ENCODE measurements at regions not wholly inside any gene's neighbourhood (a gene's known extent, or its start where the extent isn't known, plus 50 kb on each side); places are given as distances from the start of the nearest gene placed in this dataset.
A peak's percentile ranks its signal among the peaks of the same experiment; 100 is the strongest.
"Not testable (repeated sequence)": the region's sequence is repeated elsewhere in the genome, so short reads cannot be mapped to it uniquely, and the experiment has no call there.

DNA sequence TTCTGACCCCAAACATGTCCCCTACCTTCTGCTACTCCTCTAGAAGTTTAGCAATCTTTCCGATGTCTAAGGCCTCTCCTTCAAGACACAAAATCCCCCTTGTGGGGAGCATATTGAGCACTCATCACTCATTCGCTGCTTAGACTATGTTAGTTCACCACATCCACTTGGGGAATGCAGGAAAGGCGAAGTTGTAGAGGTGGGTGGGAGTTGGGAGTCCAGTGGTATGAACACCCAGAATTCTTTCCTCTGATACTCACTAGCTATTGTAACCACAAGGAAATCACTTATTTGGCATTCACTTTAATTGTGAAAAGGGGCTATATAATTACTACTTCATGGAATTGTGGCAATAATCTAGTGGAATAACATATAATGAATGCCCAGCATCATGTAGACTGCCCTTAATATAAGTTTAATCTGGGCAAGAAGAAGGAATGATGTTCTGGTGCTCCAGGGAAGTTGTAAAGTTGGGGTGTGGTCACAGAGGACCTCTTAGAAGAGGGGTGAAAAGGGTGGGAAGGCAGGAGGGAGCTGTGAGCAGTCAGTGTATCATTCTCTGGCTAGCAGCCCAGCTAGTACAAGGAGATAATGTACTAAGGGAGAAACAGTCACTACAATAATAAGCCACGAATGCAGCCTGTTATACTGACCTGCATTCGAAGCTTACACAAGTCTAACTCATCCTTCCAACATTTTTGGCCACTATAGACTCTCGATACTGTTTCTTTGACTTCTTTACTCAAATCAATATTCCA, 468.2 kb upstream of the DIPK2B start:
- peak; percentile 86 for DNase-seq (ENCODE audit: low read depth)

DNA sequence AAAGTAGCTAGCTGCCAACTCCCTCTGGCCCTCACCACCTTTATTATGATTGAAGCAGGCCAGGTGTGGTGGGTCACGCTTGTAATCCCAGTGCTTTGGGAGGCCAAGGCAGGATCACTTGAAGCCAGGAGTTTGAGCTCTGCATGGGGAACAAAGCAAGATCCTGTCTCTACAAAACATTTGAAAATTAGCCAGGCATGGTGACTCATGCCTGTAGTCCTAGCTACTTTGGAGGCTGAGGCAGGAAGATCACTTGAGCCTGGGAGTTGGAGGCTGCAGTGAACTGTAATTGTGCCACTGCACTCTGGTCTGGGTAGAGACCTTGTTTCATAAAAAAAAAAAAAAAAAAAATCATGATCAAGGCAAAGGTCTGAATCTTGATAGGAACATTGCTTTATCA, 467.0 kb upstream of the DIPK2B start:
- no peak for DNase-seq (ENCODE audit: low read depth)

DNA sequence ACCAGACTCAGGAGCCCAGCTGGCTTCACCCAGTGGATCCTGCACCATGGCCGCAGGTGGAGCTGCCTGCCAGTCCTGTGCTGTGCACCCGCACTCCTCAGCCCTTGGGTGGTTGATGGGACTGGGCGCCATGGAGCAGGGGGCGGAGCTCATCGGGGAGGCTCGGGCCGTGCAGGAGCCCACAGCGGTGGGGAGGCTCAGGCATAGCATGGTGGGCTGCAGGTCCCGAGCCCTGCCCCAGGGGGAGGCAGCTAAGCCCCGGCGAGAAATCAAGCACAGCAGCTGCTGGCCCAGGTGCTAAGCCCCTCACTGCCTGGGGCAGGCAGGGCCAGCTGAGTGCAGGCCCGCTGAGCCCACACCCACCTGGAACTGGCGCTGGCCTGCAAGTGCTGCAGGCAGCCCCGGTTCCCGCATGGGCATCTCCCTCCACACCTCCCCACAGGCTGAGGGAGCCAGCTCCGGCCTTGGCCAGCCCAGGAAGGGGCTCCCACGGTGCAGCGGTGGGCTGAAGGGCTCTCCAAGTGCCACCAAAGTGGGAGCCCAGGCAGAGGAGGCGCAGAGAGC, 464.1 kb upstream of the DIPK2B start:
- DNase-seq (ENCODE audit: low read depth) = no peak

DNA sequence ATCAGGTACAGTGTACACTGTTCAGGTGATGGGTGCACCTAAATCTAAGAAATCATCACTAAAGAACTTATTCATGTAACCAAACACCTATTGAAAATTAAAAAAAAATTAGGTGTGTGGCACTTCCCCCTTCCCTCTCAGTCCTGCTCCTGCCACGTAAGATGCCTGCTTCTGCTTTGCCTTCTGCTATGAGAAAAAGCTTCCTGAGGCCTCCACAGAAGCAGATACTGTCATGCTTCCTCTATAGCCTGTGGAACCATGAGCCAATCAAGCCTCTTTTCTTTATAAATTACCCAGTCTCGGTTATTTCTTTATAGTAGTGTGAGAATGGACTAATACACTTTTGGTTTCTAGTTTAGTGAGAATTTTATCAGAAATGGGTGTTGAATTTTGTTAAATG, 459.8 kb upstream of the DIPK2B start:
- DNase-seq (ENCODE audit: low read depth) = no peak

DNA sequence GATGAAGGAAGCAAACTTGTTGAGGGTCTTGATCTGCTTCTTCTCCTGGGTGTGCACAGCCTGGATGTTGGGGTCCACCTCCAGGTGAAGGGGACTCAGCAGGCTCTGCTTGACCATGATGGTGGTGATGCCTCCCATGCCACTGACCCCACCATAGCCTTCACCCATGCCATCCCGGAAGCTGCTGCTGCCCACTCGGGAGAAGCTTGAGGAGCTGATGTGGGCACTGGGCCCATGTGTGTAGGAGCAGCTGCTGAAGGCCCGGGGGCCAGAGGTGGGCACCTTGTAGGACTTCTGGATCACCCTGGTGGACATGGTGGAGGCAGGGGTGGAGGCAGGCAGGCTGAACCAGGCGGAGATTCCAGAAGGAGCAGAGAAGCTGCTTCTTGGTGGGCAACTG, 432.7 kb upstream of the DIPK2B start:
- DNase-seq (ENCODE audit: low read depth) = no peak

DNA sequence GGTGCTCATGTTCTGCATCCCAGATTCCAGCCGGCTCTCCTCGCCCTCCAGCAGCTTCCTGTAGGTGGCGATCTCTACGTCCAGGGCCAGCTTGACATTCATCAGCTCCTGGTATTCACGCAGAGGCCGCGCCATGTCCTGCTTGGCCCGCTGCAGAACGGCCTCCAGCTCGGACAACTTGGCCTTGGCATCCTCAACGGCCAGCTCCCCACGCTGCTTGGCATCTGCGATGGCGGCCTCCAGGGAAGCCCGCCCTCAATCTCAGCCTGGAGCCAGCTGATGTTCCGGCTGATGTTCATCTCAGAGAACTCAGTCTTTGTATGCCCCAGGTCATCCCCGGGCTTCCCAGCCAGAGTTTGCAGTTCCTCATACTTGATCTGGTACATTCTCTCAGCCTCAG, 431.8 kb upstream of the DIPK2B start:
- no peak for DNase-seq (ENCODE audit: low read depth)

DNA sequence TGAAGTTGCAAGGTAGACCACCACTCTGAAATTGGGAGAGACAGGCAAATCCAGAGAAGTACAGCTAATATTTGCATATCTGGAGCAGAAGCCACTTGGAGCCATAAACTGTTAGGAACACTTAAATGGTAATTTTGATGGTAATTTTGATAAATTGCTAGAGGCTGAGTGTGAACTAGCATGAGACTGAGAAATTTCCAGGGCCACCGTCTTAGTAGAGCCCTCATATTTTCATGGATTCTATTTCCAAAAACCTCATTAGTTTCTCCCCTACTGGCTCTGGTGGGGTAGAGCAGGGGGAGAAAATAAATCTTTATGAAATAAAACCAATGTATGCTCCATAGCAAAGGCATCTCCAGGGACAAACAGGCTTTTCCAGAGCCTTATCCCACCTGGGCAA, 429.4 kb upstream of the DIPK2B start:
- no peak for DNase-seq (ENCODE audit: low read depth)

DNA sequence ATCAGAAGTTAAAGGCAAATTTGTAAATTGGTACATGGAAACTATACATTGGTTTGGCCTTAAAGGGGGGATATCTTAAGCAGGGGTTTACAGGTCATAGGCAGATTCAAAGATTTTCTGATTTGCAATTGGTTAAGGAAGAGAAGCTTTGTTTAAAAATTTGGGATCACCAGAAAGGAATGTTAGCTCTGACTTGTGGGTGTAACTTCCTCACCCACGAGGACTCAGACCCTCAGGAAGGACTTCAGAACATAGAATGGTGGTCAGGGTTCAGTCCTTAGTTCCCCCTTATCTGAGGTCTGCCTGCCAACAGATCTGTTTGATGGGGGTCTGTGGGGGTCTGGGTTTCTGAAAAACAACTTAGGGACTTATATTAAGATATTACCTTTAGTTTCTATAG, 427.4 kb upstream of the DIPK2B start:
- no peak for DNase-seq (ENCODE audit: low read depth)

DNA sequence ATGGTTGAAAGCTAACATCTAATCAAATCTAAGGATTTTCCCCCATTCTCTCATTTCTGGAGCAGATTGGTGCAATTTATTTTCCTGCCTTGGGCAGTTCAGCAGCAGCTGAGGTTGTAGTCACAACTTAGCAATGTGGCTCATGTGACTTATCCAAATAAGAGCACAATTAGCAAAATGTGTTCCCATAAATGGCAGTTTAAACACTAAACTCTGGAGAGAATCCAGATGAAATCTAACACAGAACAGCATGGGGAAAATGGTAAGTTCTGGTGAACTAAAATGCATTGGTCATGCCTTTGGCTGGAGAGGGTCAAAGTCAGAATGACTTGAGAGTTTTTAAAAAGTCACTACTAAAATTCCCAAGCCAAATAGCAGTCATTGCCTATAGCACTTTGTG, 422.6 kb upstream of the DIPK2B start:
- DNase-seq (ENCODE audit: low read depth) = peak; percentile 80

DNA sequence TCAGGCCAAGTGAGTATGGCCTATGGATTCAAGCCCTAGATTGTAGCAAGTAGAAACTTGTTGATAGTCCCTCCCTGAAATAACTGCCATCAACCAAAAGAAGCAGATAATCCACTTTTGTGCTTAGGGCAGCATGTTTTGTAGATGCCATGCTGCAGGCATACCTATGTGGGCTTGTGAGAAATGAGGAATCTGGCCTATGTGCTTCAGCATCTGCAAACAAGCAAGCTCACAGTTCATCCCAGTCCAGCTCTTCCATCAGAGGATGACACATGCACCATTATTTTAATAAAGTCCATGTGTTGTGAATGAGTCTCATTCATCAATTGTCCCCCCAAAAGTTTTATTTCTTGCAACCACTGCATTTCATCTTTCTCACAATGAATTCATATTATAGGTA, 421.9 kb upstream of the DIPK2B start:
- peak; percentile 44 for DNase-seq (ENCODE audit: low read depth)

DNA sequence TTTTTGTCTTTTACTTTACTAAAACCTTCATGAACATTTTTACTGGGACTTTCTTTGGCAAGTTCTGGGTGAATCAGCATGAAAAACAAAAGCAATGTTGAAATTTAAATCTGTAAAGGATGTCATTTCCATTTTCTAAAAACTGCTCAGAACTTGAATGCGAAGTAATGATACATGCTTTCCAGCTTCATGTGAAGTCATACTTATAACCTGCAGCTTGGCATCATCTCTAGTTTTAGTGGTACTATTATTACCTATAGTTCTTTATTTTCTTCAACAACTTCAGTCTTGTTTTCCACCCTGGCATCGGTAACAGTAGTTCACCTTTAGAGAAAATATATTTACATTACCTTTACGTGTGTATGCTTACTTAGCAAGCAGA, 421.4 kb upstream of the DIPK2B start:
- DNase-seq (ENCODE audit: low read depth) = no peak

DNA sequence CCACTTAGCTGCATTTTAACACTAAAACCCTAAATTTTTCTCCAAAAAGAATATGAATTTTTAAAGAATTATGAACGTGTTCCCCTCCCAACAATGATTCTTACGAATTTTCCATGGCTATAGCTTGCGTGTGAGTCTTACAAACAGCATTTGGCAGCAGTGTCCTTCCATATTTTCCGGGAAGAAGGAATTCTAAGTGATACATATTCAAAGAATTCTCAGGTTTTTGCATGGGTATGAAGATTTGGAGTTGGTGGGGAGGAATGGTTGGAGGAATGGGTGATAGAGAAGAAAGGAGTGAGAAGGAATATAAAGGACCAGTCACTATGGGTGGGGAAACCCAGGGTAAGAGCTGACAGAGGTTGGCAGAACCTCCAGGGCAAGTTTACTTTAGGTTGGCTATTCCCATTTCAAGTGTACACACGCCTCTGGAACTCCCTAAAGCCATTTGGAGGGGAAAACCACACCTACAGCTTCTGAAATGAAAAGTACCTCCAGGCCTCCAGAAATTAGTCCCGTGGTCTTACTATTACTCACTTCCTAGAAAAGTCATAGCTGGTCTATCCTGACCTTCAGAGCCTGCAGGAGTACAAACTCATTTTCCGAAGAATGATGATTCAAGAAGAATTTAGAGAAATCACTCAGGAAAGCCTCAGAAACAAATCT, 420.8 kb upstream of the DIPK2B start:
- peak; percentile 73 for DNase-seq (ENCODE audit: low read depth)

DNA sequence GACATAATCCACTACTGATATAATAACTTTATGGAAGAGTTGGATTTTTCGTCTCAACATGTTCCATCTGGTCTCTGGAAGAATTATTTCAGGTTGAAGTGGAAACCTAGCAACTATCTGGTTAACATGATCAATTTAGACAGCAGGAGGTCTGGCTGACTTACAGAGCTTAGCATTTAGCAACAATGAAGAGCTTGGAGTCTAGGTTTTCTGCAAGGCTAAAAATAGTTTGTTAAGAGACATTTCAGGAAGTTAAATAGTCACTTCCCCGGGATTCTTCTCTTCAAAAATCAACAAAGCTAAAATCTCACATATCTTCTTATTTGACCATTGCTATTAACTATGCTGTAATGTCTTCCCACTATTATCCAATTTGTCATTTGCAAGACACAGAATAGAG, 418.6 kb upstream of the DIPK2B start:
- DNase-seq (ENCODE audit: low read depth) = no peak

DNA sequence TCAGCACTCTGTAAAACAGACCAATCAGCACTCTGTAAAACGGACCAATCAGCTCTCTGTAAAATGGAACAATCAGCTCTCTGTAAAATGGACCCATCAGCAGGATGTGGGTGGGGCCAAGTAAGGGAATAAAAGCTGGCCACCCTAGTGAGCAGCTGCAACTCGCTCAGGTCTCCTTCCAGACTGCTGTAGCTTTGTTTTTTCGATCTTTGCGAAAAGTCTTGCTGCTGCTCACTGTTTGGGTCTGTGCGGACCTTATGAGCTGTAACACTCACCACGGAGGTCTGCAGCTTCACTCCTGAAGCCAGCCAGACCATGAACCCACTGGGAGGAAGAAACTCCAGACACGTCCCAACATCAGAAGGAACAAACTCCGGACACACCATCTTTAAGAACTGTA, 414.9 kb upstream of the DIPK2B start:
- not testable (repeated sequence) for DNase-seq (ENCODE audit: low read depth)

DNA sequence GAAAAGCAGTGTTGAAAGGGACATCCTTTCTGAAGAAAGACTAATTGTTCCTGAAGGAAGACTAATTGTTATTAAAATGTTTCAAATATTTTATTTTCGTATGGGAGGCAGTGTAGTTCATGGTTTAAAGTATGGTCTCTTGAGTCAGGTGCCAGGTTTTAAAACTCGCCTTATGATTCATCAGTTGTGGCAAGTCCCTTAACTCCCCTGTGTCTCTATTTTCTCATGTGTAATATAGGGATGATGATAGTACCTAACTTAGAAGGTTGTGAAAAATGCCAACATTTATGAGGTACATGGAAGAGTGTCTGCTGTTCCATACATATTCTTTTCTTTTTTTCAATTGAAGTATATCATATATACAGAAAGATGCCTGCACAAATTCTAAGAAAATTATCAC, 414.2 kb upstream of the DIPK2B start:
- DNase-seq (ENCODE audit: low read depth) = no peak

DNA sequence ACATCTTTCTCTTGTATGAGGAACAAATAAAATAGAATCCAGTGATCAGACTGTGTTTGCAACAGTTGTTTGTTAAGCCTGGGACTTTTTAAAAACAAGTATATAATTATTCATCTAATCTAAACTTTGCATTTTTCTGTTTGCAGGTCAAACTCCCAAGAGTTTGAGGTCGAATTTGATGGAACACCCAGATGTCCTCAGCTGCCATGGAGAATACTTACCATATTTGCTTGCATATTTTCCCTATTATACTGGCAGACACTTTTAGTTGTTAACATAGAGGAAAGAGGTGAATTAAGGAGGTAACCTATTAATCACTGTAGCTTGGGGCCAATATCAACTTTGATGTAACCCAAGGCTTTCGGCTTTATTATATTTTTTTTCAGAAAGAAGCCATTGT, 401.5 kb upstream of the DIPK2B start:
- DNase-seq (ENCODE audit: low read depth) = no peak

DNA sequence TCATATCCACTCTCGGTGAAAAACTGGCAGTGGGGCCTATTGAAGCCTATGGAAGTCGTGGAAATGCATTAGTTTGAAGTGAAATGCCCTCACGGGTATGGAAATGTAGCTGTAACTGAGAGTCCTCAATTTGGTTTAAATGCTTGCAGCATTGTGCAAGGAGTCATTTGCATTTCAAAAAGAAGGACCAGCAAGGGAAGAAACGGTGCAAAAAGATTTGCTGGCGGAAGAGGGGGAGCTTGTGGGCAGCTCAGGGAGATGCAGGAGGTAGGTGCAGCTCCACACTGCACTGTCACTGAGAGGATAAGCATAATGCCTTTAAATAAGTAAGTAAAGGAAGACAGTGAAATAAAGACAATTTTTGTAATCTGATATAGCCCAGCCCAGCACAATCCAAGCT, 400.4 kb upstream of the DIPK2B start:
- DNase-seq (ENCODE audit: low read depth) = no peak

DNA sequence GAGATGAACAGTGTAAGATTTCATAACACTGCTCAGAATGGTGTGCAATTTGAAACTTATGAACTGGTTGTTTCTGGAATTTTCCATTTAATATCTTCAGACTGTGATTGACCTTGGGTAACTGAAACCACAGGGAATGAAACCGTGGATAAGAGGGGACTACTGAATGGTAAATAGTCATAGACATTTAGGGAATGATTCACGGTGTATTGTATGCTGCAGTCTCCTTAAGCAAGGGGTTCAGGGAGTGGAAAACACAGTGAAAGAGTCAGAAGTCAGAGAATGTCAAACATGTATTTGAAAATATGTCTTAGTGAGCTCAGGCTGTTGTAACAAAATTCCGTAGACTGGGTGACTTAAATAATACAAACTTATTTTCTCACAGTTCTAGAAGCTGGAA, 398.2 kb upstream of the DIPK2B start:
- no peak for DNase-seq (ENCODE audit: low read depth)

DNA sequence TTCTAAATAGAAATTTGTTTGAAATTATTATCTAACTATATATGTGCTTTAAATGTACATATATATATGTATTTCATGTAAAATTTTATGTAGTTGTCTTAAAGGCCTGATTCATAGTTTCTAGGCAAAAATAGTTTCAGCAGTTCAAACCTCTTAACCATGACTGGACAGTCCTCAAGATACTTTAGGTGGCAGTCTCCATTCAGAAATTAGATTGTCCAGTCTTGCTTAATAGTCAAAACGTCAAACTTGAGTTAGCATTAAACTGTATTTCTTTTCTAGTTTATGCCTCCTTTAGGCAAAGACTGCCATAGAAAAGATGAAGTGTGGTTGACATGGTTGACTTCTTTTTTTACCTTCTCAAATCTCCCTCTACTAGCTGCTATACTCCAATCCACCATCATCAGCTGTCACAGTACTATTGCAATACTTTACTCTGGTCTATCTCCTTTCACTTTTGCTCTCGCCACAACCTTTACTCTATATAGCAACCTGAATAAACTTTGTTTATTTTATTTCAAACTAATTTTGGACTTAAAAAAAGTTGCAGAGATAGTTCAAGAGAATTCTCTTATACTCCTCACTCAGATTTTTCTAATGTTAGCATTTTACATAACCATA, 395.6 kb upstream of the DIPK2B start:
- no peak for DNase-seq (ENCODE audit: low read depth)

DNA sequence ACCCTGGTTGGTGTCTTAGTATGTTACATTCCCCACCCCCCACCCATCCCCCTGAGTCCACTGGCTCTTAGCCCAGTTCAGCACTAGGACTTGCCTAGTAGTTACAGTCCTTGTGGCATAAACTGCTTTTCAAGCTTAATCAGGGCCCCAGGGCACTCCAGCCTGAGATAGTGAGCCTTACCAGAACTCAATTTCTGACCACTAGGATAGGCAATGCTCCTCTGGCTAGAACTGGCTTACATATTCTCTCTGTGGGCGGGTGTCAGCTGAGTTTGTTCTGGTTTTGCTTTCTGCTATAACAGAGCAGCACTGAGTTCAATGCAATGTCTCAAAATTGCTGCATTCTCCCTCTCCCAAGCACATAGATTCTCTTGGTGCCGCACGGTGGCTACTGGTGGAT, 391.4 kb upstream of the DIPK2B start:
- no peak for DNase-seq (ENCODE audit: low read depth)

DNA sequence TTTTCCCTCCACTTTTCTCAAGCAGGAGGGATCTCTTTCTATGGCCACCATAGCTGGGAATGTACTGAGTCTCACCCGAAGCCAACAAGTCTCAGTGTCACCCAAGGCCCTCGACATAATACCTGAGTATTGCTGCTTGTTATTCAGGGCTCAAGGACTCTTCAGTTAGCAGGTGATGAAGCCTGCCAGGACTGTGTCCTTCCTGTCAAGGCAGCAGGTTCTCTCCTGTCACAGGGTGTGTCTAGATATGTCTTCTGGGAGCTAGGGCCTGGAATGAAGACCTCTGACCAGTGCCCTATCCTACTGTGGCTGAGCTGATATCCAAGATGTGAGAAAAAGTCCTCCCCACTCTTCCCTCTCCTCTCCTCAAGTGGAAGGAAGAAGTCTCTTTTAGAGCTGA, 391.0 kb upstream of the DIPK2B start:
- no peak for DNase-seq (ENCODE audit: low read depth)

DNA sequence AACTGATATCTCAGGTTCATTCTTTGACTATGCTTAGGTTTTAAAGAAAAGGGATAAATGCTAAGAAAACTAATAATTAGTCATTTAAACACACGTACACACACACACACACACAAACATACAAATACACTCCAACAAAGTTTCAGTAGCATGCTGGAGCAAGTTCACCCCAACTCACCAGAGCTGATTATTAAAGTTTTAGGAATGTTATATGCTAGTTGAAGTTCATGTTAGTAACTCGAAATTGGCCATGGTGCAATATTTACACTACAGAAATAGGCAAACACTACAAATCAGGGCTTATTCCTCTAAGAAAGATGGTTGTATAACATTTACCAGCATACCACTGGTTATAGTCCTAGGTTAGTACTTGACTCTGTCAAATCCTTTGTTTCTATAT, 384.0 kb upstream of the DIPK2B start:
- DNase-seq (ENCODE audit: low read depth) = no peak

DNA sequence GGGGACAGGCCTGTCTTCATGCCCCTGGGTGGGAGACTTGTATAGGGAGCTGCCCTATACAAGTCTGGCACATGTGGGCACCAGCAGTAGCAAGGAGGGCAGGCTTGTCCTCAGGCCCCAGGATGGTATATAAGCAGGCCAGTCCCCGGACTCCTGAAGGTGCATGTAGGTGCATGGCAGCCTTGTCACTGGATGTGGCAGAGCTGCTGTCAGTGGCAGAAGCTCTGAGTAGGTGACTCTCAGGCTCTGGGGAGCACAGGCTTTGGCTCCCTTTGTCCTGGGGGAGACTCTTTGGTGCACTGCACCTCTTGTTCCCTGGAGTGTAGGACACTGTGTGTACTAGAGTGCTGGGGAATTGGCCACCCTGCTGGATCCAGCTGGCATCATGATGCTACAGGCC, 376.7 kb upstream of the DIPK2B start:
- DNase-seq (ENCODE audit: low read depth) = no peak

All from HS-5 (cell line).